Stimulated activated CD4-positive, alpha-beta T cell treated with anti-CD3 and anti-CD28 coated beads, Interleukin-12 subunit alpha, Interleukin-12 subunit beta, amount 100 ng/mL, for 4 hours (primary cell): ENCODE measurements at regions not wholly inside any gene's neighbourhood (a gene's known extent, or its start where the extent isn't known, plus 50 kb on each side); places are given as distances from the start of the nearest gene placed in this dataset.
"Not testable (repeated sequence)": the region's sequence is repeated elsewhere in the genome, so short reads cannot be mapped to it uniquely, and the experiment has no call there.

Source experiments
- DNase-seq: peaks from one replicate; pipeline ENCODE4 v3.0.0-alpha.2; 2020

DNA sequence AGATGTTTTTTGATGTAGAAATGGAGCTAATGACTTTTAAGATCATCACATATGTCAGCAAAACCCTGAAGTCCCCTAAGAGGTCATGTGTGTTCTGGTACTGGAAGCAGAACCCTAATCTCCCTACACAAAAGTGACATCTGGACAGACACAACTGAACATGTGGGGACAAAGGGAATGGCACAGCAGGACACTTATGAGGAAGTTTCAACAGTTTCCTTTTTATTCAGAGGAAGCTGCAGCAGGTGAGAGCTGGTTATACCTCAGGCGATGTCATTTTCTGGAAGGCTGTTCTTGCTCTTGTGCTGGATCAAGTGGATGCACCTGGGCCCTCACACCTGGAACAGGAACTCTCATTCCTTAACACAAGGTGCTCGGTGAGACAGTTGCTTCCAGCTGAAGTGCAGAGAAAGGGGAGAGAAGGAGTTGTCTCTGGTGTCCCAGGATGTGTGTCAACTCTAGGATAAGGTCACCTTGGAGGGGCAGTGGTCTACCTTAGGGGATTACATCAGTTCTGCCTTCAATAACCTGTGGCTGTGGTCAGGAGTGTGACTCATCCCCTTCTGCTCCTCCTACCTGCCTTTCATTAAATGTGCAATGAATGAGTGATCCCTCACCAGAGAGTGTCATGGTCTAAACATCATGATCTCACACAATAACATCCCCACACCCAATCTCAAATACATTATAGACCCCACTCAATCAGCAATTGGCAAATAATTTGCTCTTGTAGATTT, 463.4 kb downstream of the TMEM121 start:
- DNase-seq, result no peak

DNA sequence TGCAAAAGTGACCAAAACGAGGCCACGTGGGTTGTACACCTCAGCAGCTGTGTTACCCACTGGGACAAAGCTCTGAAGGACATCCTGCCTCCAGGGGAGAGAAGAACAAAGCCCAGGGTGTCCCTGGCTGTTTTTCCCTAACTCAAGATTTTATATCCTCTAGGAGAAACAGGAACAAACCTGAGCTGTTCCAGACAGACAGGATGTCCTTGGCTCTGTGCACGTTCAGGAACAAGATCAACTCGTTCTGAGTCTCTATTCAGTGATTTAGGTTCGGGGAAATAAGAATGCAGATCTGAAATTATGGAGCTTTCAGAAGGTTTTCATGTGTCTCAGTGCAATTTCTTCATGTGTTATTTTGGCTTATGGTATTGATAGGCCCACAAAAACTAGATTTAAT, 465.3 kb downstream of the TMEM121 start:
- DNase-seq, result not testable (repeated sequence)

DNA sequence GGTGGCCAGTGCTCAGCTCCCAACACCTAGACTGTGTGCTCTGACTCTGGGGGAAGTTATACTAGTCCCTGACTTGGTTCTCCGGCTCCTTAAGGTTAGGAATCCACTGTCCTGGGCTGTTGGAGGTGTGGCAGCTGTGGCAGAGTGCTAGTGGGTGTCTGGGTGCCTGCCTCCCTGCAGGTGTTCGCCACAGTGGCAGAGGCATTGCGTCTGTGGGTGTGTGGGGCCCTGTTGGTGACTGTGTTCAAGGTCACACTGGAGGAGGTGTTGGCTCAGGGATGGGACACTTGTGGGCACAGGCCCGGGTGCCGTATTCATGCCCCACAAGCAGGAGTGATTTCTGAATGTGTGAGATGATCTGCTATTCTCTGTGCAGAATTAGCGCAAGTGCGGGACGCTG, 467.4 kb downstream of the TMEM121 start:
- no peak for DNase-seq

DNA sequence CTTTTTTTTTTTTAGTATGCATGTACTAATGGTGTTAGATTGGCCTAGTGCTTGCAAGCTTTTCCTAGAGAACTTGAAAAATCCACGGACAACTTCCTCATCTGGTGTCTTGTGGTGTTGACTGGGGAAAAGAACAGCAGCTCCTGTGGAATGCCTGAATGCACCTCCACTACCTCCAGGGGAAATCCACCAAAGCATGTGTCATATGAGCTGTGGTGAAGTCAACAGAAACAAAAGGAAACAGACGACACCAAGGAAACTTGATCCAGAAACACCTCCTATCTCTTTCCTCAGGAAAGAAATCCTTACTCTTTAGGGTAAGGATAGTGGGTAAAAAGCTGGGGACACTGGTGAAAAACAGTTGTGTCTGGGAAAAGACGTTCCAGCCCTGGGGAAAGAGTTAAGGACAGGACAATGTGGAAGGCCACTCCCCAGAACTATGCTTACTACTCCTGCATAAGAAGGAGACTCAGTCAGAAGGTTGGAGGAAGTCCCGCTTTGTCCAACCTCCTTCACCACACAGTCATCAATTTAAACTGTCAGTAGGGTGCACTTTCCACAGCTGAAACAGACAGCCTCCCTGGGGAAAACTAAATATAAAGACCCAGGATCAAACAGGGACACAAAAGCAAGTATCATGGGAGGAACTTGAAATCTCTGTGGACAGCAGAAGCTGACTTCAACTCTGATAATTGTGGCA, 468.8 kb downstream of the TMEM121 start:
- DNase-seq, result not testable (repeated sequence)

DNA sequence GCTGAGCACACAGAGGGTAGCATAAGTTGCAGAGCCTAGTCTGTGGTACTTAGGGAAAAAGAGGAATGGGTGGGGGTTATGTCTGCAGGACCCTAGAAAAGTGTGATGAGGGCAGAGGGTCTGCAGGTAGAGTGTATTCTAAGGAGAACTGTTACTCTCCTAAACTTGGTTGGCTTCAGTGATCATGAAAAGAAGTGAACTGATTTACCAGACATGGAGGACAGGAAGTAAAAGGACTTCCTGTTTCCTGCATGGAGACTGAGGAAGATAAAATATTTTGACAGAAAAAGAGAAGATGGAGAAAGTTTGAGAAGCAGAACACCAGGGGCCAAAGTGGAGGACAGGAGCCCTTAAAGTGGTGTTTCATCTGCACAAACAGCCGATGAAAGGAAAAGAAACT, 472.2 kb downstream of the TMEM121 start:
- not testable (repeated sequence) for DNase-seq

DNA sequence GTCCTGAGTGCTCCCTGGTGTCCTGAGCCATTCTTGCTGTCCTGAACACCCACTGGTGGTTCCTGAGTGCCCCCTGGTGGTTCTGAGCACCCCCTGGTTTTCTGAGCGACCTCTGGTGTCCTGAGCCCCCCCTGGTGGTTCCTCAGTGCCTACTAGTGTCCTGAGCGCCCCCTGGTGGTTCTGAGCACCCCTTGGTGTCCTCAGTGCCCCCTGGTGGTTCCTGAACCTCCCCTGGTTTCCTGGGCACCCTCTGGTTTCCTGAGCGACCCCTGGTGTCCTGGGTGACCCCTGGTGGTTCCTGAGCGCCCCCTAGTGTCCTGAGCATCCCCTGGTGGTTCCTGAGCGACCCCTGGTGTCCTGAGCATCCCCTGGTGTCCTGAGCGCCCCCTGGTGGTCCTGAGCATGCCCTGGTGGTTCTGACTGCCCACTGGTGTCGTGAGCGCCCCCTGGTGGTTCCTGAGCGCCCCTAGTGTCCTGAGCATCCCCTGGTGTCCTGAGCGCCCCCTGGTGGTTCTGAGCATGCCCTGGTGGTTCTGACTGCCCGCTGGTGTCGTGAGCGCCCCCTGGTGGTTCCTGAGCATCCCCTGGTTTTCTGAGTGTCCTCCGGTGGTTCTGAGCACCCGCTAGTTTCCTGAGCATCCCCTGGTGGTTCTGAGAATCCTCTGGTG, 473.1 kb downstream of the TMEM121 start:
- peak; percentile 55 for DNase-seq

DNA sequence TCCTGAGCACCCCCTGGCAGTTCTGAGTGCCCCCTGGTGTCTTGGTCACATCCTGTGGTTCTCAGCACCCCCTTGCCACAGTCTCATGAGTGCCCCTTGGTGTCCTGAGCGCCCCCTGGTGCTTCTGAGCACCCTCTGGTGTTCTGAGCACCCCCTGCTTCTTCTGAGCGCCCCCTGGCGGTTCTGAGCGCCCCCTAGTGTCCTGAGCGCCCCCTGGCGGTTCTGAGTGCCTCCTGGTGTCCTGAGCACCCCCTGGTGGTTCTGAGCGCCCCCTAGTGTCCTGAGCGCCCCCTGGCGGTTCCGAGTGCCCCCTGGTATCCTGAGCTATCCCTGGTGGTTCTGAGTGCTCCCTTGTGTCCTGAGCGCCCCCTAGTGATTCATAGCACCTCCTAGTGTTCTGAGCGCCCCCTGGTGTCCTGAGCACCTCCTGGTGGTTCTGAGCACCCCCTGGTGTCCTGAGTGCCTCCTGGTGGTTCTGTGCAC, 473.7 kb downstream of the TMEM121 start:
- not testable (repeated sequence) for DNase-seq

DNA sequence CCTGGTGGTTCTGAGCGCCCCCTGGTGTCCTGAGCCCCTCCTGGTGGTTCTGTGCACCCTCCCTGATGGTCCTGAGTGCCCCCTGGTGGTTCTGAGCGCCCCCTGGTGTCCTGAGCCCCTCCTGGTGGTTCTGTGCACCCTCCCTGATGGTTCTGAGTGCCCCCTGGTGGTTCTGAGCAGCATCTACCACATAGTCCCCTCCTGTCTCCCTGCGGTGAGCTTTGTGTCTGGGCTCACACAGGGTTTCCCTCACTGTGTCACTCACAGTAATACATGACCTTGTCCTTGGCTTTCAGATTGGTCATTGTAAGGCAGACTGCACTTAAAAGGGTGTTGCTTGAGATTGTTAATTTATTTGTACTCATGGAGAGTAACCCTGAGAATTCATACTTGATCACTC, 474.9 kb downstream of the TMEM121 start:
- DNase-seq, result not testable (repeated sequence)

DNA sequence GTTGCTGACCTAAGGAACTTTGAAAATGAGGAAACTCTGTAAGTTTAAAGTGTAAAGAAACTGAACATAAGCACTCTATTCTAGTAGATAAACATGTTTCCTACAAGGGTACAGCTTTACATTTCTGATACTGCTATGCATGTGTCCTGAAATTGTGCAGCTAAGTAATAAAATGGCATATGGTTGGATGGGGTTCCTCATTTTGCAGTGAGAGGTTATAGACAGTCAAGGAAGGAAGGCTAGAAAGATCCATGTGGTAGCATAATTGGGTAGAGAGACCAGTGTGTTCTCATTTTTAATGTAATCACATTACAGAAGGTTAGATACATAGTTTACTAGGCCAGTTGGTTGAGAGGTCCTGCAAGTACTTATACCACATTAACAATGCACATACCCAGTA, 477.0 kb downstream of the TMEM121 start:
- DNase-seq, result no peak

DNA sequence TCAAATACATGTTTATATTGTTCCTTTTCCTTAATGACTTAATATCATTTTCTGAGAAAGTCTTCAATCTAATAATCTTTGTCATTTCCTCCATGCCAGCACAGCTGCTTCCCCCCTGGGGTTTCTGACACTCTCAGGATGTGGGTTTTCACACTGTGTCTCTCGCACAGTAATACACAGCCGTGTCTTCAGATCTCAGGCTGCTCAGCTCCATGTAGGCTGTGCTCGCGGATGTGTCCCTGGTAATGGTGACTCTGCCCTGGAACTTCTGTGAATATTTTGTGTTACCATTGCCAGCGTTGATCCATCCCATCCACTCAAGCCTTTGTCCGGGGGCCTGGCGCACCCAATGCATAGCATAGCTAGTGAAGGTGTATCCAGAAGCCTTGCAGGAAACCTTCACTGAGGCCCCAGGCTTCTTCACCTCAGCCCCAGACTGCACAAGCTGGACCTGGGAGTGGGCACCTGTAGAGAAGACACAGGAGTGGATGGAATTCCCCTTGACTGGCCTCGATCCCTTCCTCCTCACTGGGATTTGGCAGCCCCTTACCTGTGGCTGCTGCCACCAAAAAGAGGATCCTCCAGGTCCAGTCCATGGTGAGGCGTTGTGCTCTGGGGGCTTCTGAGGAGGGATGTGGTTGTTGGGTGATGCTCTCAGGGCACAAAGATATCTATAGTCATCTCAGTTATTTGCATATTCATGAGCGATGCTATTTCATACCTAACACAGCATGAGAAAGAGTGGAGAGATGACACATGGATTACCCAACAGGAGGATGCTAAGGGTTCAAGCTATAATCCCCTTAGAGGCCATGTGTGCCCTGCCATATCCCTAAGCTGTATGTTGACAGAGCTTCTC, 478.8 kb downstream of the TMEM121 start:
- DNase-seq, result peak; percentile 63

DNA sequence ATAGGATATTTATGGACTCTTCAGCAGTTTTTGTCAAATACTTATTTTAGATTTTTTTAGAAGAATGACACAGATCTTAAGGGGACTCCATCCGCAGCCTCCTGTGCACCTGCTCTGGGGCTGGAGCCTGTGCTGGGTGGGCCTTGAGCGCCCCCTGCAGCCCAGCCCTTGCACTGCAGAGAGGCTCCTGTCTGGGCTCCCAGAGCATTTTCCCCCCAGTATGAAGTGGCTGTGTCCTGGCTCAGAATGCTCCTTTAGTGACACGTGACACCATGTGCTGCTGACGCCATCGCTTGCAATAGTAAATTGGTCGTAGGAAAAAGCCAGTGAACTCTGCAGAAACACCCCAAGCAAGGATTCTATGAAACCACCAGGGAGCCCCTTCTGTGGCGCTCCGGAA, 479.7 kb downstream of the TMEM121 start:
- DNase-seq, result peak; percentile 55

DNA sequence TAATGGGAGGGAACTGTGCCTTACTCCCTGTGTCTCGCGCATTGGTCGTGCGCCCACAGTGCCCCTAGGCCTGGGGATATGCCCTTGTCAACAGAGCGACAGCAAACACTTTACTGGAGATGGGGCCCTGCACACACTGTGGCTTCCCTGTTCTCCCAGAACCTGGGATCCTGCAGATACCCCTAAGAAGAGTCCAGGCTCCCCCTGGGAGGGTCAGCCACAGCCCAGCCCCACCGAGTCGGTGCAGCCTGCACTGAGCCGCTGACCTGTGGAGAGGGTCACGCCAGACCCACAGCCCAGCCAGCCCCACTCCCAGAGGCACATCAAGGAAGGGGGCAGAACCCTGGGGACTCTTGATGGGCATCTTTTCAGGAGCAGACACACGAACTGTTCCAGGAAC, 480.3 kb downstream of the TMEM121 start:
- not testable (repeated sequence) for DNase-seq

DNA sequence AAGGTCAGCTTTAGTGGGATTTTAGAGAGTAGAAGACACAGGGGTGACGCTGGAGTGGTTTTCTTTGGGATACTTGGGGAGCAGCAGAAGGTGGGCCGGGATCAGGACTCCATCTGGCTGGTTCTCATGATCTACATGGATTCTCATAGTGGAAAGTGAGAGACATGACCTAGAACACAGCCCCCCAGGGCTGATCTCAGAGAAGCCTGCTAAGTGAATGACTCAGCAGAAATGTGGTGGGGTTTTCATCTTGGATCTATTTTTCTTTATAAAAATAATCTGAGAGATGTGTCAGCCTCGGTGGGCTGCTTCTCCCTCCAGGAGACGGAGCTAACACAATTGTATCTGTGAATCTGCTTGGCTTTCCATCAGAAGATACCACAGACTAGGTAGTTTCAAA, 484.4 kb downstream of the TMEM121 start:
- no peak for DNase-seq

DNA sequence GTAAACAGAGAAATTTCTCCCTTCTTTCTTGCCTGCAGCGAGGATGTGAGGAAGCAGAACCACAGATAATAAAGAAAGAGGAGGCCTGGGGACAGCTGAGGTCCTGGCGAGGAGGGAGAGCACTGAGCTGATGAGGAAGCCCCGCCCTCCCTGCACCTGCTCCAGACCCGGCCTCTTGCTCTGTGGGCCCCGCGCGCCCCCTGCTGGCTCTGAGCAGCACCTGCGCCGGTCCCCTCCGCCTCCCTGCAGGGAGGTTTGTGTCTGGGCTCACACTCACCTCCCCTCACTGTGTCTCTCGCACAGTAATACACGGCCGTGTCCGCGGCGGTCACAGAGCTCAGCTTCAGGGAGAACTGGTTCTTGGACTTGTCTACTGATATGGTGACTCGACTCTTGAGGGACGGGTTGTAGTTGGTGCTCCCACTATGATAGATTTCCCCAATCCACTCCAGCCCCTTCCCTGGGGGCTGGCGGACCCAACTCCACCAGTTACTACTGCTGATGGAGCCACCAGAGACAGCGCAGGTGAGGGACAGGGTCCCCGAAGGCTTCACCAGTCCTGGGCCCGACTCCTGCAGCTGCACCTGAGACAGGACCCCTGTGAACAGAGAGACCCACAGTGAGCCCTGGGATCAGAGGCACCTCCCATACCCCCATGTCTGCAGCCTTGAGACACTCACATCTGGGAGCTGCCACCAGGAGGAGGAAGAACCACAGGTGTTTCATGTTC, 485.4 kb downstream of the TMEM121 start:
- DNase-seq, result peak; percentile 78

DNA sequence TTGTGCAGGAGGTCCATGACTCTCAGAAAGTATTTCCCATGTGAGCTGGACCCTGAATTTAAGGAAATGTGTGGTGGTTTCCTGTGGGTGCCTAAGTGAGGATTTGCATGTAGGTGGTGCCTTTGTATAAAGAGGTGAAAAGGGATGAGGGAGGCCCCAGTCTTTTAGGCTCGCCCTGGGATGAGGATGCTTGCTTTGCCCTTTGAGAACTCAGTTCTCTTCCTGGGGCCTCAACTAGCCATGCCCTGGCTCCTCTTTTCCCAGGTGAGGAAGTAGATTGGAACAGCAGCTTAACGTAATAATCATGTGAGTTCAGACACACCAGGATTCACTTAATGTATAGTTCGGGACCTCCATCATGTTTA, 486.0 kb downstream of the TMEM121 start:
- not testable (repeated sequence) for DNase-seq

DNA sequence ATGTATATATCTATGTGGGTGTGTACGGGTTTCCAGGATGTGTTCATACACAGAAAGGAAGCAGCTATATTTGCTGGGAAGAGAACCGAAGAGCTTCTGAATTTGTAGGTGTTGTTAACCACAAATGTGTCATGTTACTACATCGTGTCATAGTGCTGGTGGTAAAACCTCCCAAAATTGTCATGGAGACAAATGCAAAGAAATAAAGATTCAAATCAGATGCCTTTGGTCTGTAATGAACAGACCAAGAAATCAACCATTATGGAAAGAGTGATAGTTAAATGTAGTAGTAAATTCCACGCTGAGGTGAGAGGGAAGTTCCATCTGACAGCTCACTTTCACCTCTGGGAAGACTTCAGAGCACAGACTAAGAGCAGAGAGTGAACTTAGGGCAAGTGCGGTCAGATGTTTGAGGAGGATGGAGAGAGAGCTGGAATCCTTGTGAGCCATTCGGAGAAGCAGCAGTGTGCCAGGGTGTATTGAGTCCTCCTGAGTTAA, 487.5 kb downstream of the TMEM121 start:
- no peak for DNase-seq

DNA sequence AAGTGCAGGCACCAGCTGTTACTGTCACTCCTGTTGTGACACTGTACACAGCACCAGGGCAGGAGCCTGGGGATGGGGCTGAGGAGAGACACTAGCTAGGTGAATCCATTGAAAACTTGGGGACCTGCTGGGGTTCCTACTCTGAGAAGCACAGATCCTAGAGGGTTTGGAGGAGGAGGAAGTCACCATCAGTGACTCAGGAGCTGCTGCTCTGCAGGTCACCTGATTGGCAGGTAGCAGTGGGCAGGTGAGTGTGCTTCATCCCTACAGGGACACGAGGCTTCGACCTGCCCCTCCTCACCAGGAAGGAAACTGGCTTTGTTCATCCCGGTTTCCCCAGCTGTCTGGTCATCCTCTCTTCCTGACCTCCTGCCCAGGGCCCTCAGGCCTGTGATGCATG, 491.6 kb downstream of the TMEM121 start:
- not testable (repeated sequence) for DNase-seq

DNA sequence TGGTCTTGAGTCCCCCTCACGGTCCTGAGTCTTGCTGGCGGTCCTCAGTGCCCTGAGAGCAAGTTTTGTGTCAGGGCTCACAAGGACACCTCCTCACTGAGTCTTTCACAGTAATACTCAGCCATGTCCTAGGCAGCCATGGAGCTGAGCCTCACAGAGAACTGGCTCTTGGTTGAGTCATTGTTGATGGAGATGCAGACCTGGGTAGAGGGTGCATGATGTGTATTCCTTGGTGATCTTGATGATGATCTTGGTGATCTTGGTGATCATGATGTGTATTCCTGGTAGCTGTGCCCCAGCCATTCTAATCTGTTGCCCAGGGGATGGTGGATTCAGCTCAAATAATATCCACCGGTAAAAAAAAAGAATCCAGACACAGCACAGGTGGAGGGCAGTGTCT, 495.4 kb downstream of the TMEM121 start:
- DNase-seq, result no peak

DNA sequence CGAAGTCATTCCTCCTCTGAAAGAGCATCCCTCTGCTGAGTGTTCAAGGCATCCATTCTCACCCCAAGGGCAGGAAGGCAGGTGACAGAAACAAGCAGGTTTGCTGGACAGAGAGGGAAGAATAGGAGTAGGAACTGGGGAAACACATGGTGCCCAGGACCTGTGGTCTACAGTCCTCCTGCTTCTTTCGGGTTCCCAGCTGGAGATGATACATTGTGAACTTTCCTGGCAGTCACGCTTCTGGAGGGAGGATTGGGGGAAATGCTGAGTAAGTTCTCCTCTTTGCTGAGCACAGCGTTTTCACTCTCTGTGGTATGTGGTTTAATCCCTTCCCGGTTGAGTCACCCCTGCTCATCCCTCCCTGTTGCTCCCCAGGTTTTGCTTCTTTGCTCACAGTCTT, 496.3 kb downstream of the TMEM121 start:
- not testable (repeated sequence) for DNase-seq

DNA sequence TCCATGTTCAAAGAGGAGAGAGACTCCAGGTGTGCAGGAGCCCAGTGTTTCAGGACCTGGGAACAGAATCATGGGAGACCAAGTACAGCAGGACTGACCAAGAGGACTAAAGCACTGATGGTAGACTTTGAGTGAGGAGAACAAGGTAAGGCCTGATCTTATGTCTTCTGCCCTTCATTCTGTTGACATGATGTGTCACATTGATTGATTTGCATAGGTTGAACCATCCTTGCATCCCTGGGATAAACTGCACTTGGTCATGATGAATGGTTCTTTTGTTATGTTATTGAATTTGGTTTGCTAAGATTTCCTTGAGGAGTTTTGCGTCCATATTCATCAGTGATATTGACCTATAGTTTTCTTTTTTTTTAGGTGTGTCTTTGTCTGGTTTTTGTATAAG, 497.0 kb downstream of the TMEM121 start:
- no peak for DNase-seq

DNA sequence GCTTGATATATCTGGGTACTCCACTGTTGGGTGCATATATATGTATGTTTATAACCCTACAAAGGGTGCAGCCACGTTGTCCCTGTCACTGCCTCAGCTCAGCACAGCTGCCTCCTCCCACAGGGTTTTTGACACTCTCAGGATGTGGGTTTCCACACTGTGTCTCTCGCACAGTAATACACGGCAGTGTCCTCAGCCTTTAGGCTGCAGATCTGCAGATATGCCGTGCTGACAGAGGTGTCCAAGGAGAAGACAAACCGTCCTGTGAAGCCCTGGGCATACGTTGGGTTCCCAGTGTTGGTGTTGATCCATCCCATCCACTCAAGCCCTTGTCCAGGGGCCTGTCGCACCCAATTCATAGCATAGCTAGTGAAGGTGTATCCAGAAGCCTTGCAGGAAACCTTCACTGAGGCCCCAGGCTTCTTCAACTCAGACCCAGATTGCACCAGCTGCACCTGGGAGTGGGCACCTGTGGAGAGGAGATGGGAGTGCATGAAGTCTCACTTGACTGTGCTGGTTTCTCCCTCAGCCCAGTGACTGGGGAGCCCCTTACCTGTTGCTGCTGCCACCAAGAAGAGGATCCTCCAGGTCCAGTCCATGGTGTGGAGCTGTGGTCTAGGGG, 498.7 kb downstream of the TMEM121 start:
- no peak for DNase-seq

DNA sequence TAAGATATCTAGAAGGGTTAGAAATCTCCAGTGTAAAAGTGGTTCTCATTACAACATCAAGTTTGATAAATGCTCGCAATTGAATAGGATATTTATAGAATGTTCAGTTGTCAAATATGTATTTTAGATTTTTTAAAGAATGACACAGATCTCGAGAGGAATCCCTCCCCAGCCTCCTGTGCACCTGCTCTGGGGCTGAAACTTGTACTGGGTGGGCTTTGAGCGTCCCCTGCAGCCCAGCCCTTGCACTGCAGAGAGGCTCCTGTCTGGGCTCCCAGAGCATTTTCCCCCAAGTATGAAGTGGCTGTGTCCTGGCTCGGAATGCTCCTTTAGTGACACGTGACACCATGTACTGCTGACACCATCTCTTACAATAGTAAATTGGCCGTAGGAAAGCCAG, 499.6 kb downstream of the TMEM121 start:
- no peak for DNase-seq
